ENCODE measurements at regions not wholly inside any gene's neighbourhood (a gene's known extent, or its start where the extent isn't known, plus 50 kb on each side); places are given as distances from the start of the nearest gene placed in this dataset.

DNA sequence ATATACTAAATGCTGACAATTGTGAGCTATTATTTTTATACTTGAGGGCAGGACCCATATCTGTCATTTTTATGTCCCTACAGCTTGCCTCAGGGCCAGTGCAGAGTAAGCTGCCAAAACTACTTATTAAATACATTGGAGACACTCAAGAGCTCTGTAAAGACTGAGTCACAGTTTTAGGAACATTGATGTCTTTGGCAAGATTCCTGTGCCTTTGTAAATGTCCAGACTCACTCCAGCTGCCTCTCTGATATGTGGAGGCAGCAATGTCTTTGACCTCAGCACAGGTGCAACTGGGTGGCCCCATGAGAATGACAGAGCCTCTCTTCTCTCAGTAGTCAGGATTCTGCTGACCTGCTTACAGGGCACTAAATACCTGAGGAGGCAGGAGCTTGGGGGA is 363.2 kb downstream of the OSTF1 start:
- Histone ChIP-seq H3K18ac (ENCODE audit: insufficient read length, low read depth, low read length) (no peak overlapping the region), H3K4me2 (ENCODE audit: insufficient read depth, insufficient read length, low read length) (no peak overlapping the region), H3K4ac (ENCODE audit: low read depth, low read length) (no peak overlapping the region), H2BK15ac (ENCODE audit: low read depth, low read length) (no peak overlapping the region), H3K27ac (ENCODE audit: insufficient read length, low read depth, low read length) (no peak overlapping the region), H2BK120ac (ENCODE audit: low read depth, low read length, poor library complexity, severe bottlenecking) (no peak overlapping the region), H3K4me1 (ENCODE audit: insufficient read depth, low read length) (no peaks in the 10 kb centered on the region), H2BK5ac (ENCODE audit: insufficient read length, low read length) (no peak overlapping the region), H2AK5ac (ENCODE audit: insufficient read length, low read length) (no peak overlapping the region), H4K5ac (ENCODE audit: insufficient read length, low read depth, low read length) (no peak overlapping the region), H2BK20ac (ENCODE audit: low read depth, low read length, poor library complexity, severe bottlenecking) (no peak overlapping the region), H3K14ac (ENCODE audit: insufficient read depth, low read length) (no peak overlapping the region), H2AFZ (ENCODE audit: low read length) (no peak overlapping the region), H2BK12ac (ENCODE audit: insufficient read length, low read depth, low read length) (no peak overlapping the region), H3K23me2 (ENCODE audit: insufficient read length, low read depth, low read length, poor library complexity, severe bottlenecking) (no peaks in the 10 kb centered on the region), H3K9ac (ENCODE audit: extremely low read depth, insufficient read length, low read length) (no peak overlapping the region), H4K20me1 (ENCODE audit: control insufficient read depth, insufficient read depth, insufficient read length) (no peaks in the 10 kb centered on the region), H3K23ac (ENCODE audit: insufficient read length, low read depth, low read length) (no peak overlapping the region), H4K91ac (ENCODE audit: insufficient read length, low read depth, low read length) (no peak overlapping the region), H3K79me1 (ENCODE audit: insufficient read depth, low read depth, low read length, poor library complexity, severe bottlenecking) (no peaks in the 10 kb centered on the region), H4K8ac (replicated peaks; ENCODE audit: insufficient read length, low read depth, low read length) (no peak overlapping the region), H3T11ph (ENCODE audit: low read length) (no peak overlapping the region), H3K79me2 (ENCODE audit: insufficient read depth, low read length) (no peaks in the 10 kb centered on the region), H3K27me3 (ENCODE audit: insufficient read depth, low read length) (no peaks in the 10 kb centered on the region), H3K9me3 (ENCODE audit: control insufficient read depth, low read depth, low read length) (no peaks in the 10 kb centered on the region), H3K56ac (ENCODE audit: insufficient read length, low read depth, low read length) (no peak overlapping the region)
- peaks cover 38 to 45% of the 10 kb centered on the region in 2 experiments for H3K4me1 Mint-ChIP-seq
- no peaks in the 10 kb centered on the region; a peak in 1 of 7 replicates for H3K36me3 Mint-ChIP-seq (ENCODE audit: insufficient read depth in 1 of 3, low read depth in 3 of 3)
- H3K27ac Mint-ChIP-seq = no peak overlapping the region
- H3K9me3 Mint-ChIP-seq = no peaks in the 10 kb centered on the region; a peak in 1 of 5 replicates
- peaks cover 16% of the 10 kb centered on the region for H3K27me3 Mint-ChIP-seq (ENCODE audit: low read depth)
- no peak overlapping the region for H3K4me3 Mint-ChIP-seq
- no peak for DNase-seq
- TF ChIP-seq, protein P1, sequence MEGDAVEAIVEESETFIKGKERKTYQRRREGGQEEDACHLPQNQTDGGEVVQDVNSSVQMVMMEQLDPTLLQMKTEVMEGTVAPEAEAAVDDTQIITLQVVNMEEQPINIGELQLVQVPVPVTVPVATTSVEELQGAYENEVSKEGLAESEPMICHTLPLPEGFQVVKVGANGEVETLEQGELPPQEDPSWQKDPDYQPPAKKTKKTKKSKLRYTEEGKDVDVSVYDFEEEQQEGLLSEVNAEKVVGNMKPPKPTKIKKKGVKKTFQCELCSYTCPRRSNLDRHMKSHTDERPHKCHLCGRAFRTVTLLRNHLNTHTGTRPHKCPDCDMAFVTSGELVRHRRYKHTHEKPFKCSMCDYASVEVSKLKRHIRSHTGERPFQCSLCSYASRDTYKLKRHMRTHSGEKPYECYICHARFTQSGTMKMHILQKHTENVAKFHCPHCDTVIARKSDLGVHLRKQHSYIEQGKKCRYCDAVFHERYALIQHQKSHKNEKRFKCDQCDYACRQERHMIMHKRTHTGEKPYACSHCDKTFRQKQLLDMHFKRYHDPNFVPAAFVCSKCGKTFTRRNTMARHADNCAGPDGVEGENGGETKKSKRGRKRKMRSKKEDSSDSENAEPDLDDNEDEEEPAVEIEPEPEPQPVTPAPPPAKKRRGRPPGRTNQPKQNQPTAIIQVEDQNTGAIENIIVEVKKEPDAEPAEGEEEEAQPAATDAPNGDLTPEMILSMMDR (conservative IDR thresholded peaks at IDR 0.05) = no peak

Measured in H9 (cell line).